ENCODE measurements at regions not wholly inside any gene's neighbourhood (a gene's known extent, or its start where the extent isn't known, plus 50 kb on each side); places are given as distances from the start of the nearest gene placed in this dataset.
"Not testable (repeated sequence)": the region's sequence is repeated elsewhere in the genome, so short reads cannot be mapped to it uniquely, and the experiment has no call there.

GRCh38 chr7:106535234-106535932 lies 125.6 kb downstream of the CCDC71L start:
- Histone ChIP-seq H3K9me3 (ENCODE audit: control insufficient read depth, low read depth, low read length) (no peaks in the 10 kb centered on the region), H3K9me1 (ENCODE audit: control insufficient read depth, extremely low read depth, insufficient read depth, low read length) (no peaks in the 10 kb centered on the region), H3K27ac (ENCODE audit: control insufficient read depth, insufficient read depth, low read length) (no peak overlapping the region), H3K9ac (ENCODE audit: control insufficient read depth, extremely low read depth, insufficient read depth, low read length) (no peak overlapping the region), H3K27me3 (ENCODE audit: control insufficient read depth, extremely low read depth, insufficient read depth, low read length) (no peaks in the 10 kb centered on the region), H3K4me1 (ENCODE audit: control insufficient read depth, extremely low read depth, insufficient read depth, low read length) (no peaks in the 10 kb centered on the region), H3K36me3 (ENCODE audit: control insufficient read depth in 2 of 2, extremely low read depth in 1 of 2, insufficient read depth in 2 of 2, low read length in 2 of 2) (no peaks in the 10 kb centered on the region), H3K4me3 (ENCODE audit: control insufficient read depth in 2 of 3, extremely low read depth in 1 of 3, insufficient read depth in 2 of 3, low read depth in 1 of 3, low read length in 3 of 3) (no peak overlapping the region), H2AFZ (ENCODE audit: control insufficient read depth, low read length) (no peak overlapping the region), H3K4me2 (ENCODE audit: control insufficient read depth, extremely low read depth, insufficient read depth, low read depth, low read length) (no peak overlapping the region), H3K79me2 (ENCODE audit: control insufficient read depth, insufficient read depth, low read length) (no peaks in the 10 kb centered on the region), H4K20me1 (ENCODE audit: control insufficient read depth, extremely low read depth, insufficient read depth, low read length) (no peaks in the 10 kb centered on the region)
- FAIRE-seq (no peak), DNase-seq (ENCODE audit: low read depth, low spot score) (no peak)
- TF ChIP-seq CTCF (optimal IDR thresholded peaks at IDR 0.05 in 1 of 3, IDR thresholded peaks at IDR 0.05 in 1 of 3, conservative IDR thresholded peaks at IDR 0.05 in 1 of 3; ENCODE audit: extremely low read depth in 1 of 3, insufficient read depth in 2 of 3, low read length in 3 of 3) (no peak), EZH2 (IDR thresholded peaks at IDR 0.05; ENCODE audit: low read length) (no peak)
- dilution Hi-C loops (cut with MboI; ENCODE audit: extremely low pct_ligation_motif_present, low sequenced_read_pairs) = no loop called here

GRCh38 chr7:106534271-106534846 lies 126.6 kb downstream of the CCDC71L start:
- H3K9me1 ChIP-seq (ENCODE audit: control insufficient read depth, extremely low read depth, insufficient read depth, low read length) = no peaks in the 10 kb centered on the region
- no peak for DNase-seq (ENCODE audit: low read depth, low spot score)
- no peaks in the 10 kb centered on the region for H3K27me3 ChIP-seq (ENCODE audit: control insufficient read depth, extremely low read depth, insufficient read depth, low read length)
- FAIRE-seq = no peak
- TF ChIP-seq EZH2 (IDR thresholded peaks at IDR 0.05; ENCODE audit: low read length) = no peak
- TF ChIP-seq CTCF (optimal IDR thresholded peaks at IDR 0.05 in 1 of 3, IDR thresholded peaks at IDR 0.05 in 1 of 3, conservative IDR thresholded peaks at IDR 0.05 in 1 of 3; ENCODE audit: extremely low read depth in 1 of 3, insufficient read depth in 2 of 3, low read length in 3 of 3) = no peak
- no peaks in the 10 kb centered on the region for H3K36me3 ChIP-seq (ENCODE audit: control insufficient read depth in 2 of 2, extremely low read depth in 1 of 2, insufficient read depth in 2 of 2, low read length in 2 of 2)
- no peaks in the 10 kb centered on the region for H3K9me3 ChIP-seq (ENCODE audit: control insufficient read depth, low read depth, low read length)
- H2AFZ ChIP-seq (ENCODE audit: control insufficient read depth, low read length) = no peak overlapping the region
- no peaks in the 10 kb centered on the region for H3K79me2 ChIP-seq (ENCODE audit: control insufficient read depth, insufficient read depth, low read length)
- dilution Hi-C loops (cut with MboI; ENCODE audit: extremely low pct_ligation_motif_present, low sequenced_read_pairs) = no loop called here
- no peak overlapping the region for H3K27ac ChIP-seq (ENCODE audit: control insufficient read depth, insufficient read depth, low read length)
- no peak overlapping the region for H3K4me2 ChIP-seq (ENCODE audit: control insufficient read depth, extremely low read depth, insufficient read depth, low read depth, low read length)
- no peak overlapping the region for H3K9ac ChIP-seq (ENCODE audit: control insufficient read depth, extremely low read depth, insufficient read depth, low read length)
- H4K20me1 ChIP-seq (ENCODE audit: control insufficient read depth, extremely low read depth, insufficient read depth, low read length) = no peaks in the 10 kb centered on the region
- no peak overlapping the region for H3K4me3 ChIP-seq (ENCODE audit: control insufficient read depth in 2 of 3, extremely low read depth in 1 of 3, insufficient read depth in 2 of 3, low read depth in 1 of 3, low read length in 3 of 3)
- no peaks in the 10 kb centered on the region for H3K4me1 ChIP-seq (ENCODE audit: control insufficient read depth, extremely low read depth, insufficient read depth, low read length)

GRCh38 chr7:106530183-106530582 lies 130.8 kb downstream of the CCDC71L start:
- H3K4me3 ChIP-seq (ENCODE audit: control insufficient read depth in 2 of 3, extremely low read depth in 1 of 3, insufficient read depth in 2 of 3, low read depth in 1 of 3, low read length in 3 of 3); H3K9ac ChIP-seq (ENCODE audit: control insufficient read depth, extremely low read depth, insufficient read depth, low read length); H3K79me2 ChIP-seq (ENCODE audit: control insufficient read depth, insufficient read depth, low read length); H3K4me1 ChIP-seq (ENCODE audit: control insufficient read depth, extremely low read depth, insufficient read depth, low read length); DNase-seq (ENCODE audit: low read depth, low spot score); H3K9me1 ChIP-seq (ENCODE audit: control insufficient read depth, extremely low read depth, insufficient read depth, low read length); H2AFZ ChIP-seq (ENCODE audit: control insufficient read depth, low read length); H3K4me2 ChIP-seq (ENCODE audit: control insufficient read depth, extremely low read depth, insufficient read depth, low read depth, low read length); FAIRE-seq; H3K27me3 ChIP-seq (ENCODE audit: control insufficient read depth, extremely low read depth, insufficient read depth, low read length); H3K9me3 ChIP-seq (ENCODE audit: control insufficient read depth, low read depth, low read length); H4K20me1 ChIP-seq (ENCODE audit: control insufficient read depth, extremely low read depth, insufficient read depth, low read length); H3K27ac ChIP-seq (ENCODE audit: control insufficient read depth, insufficient read depth, low read length); dilution Hi-C loops (cut with MboI; ENCODE audit: extremely low pct_ligation_motif_present, low sequenced_read_pairs); H3K36me3 ChIP-seq (ENCODE audit: control insufficient read depth in 2 of 2, extremely low read depth in 1 of 2, insufficient read depth in 2 of 2, low read length in 2 of 2): not testable (repeated sequence)

- H3K9me1 ChIP-seq (ENCODE audit: control insufficient read depth, extremely low read depth, insufficient read depth, low read length); H2AFZ ChIP-seq (ENCODE audit: control insufficient read depth, low read length); H3K4me3 ChIP-seq (ENCODE audit: control insufficient read depth in 2 of 3, extremely low read depth in 1 of 3, insufficient read depth in 2 of 3, low read depth in 1 of 3, low read length in 3 of 3); H3K27me3 ChIP-seq (ENCODE audit: control insufficient read depth, extremely low read depth, insufficient read depth, low read length); H3K4me1 ChIP-seq (ENCODE audit: control insufficient read depth, extremely low read depth, insufficient read depth, low read length); H3K9me3 ChIP-seq (ENCODE audit: control insufficient read depth, low read depth, low read length); H3K4me2 ChIP-seq (ENCODE audit: control insufficient read depth, extremely low read depth, insufficient read depth, low read depth, low read length); H3K79me2 ChIP-seq (ENCODE audit: control insufficient read depth, insufficient read depth, low read length); FAIRE-seq; H4K20me1 ChIP-seq (ENCODE audit: control insufficient read depth, extremely low read depth, insufficient read depth, low read length); H3K36me3 ChIP-seq (ENCODE audit: control insufficient read depth in 2 of 2, extremely low read depth in 1 of 2, insufficient read depth in 2 of 2, low read length in 2 of 2); DNase-seq (ENCODE audit: low read depth, low spot score); H3K9ac ChIP-seq (ENCODE audit: control insufficient read depth, extremely low read depth, insufficient read depth, low read length); H3K27ac ChIP-seq (ENCODE audit: control insufficient read depth, insufficient read depth, low read length); dilution Hi-C loops (cut with MboI; ENCODE audit: extremely low pct_ligation_motif_present, low sequenced_read_pairs): not testable (repeated sequence)
Observed at GRCh38 chr7:106526617-106527016, 134.3 kb downstream of the CCDC71L start.
